PC-3 (cell line): ENCODE measurements at regions not wholly inside any gene's neighbourhood (a gene's known extent, or its start where the extent isn't known, plus 50 kb on each side); places are given as distances from the start of the nearest gene placed in this dataset.
"Not testable (repeated sequence)": the region's sequence is repeated elsewhere in the genome, so short reads cannot be mapped to it uniquely, and the experiment has no call there.

Experiments used
- ATAC-seq: fragments of 200-7000 bp; cut with Tn5 transposase; 2 replicates; pipeline ENCODE4 v1.9.1; 2020; ENCODE audit warnings: mild to moderate bottlenecking, moderate library complexity
- BruUV-seq: library from RNA; stranded (reverse); fragments of 400-500 nt; replicated peaks from 2 replicates; lab custom pipeline; 2021; lab: Mats Ljungman, UMichigan
- CTCF ChIA-PET: fragments of 300-600 bp; sonication (Branson Sonifier 250); formaldehyde crosslinking; loops from one replicate; lab custom pipeline; 2022; ENCODE audit warnings: antibody characterized with exemption; lab: Charles Lee
- POLR2A ChIA-PET: fragments of 300-600 bp; sonication (Branson Sonifier 250); formaldehyde crosslinking; loops from one replicate; lab custom pipeline; 2022; ENCODE audit warnings: antibody characterized with exemption; ENCODE audit not compliant: unreplicated experiment; lab: Charles Lee
- DNase-seq: peaks from one replicate; pipeline ENCODE4 v3.0.0-alpha.2; 2015
- H2AFZ ChIP-seq: fragments of 300-600 bp; sonication (generic); 2 replicates; pipeline ENCODE4 v1.6.0; 2016; ENCODE audit warnings: antibody characterized with exemption, low read length
- H3F3A ChIP-seq: fragments of 300-600 bp; sonication (generic); one replicate; pipeline ENCODE4 v1.6.0; 2017; ENCODE audit warnings: antibody characterized with exemption, low read length, control low read depth, mild to moderate bottlenecking; ENCODE audit not compliant: unreplicated experiment
- H3K27ac ChIP-seq: fragments of 300-600 bp; sonication (generic); 2 replicates; pipeline ENCODE4 v1.5.1; 2016; ENCODE audit warnings: mild to moderate bottlenecking, low read length
- H3K27me3 ChIP-seq: fragments of 300-600 bp; sonication (generic); 2 replicates; pipeline ENCODE4 v1.6.1; 2016; ENCODE audit warnings: low read length, mixed read lengths
- H3K36me3 ChIP-seq: fragments of 300-600 bp; sonication (generic); 2 replicates; pipeline ENCODE4 v1.6.1; 2016; ENCODE audit warnings: low read depth, mixed run types, low read length, mixed read lengths
- H3K4me1 ChIP-seq: fragments of 300-600 bp; sonication (generic); 2 replicates; pipeline ENCODE4 v1.5.1; 2016; ENCODE audit warnings: low read length; ENCODE audit not compliant: insufficient read depth
- H3K4me2 ChIP-seq: fragments of 300-600 bp; sonication (generic); 2 replicates; pipeline ENCODE4 v1.6.0; 2016; ENCODE audit warnings: low read length
- H3K4me3 ChIP-seq: fragments of 300-600 bp; sonication (generic); 2 replicates; pipeline ENCODE4 v1.5.1; 2016; ENCODE audit warnings: mild to moderate bottlenecking, low read length, mixed read lengths
- H3K79me2 ChIP-seq: fragments of 300-600 bp; sonication (generic); 2 replicates; pipeline ENCODE4 v1.6.1; 2017; ENCODE audit warnings: low read length, mixed read lengths
- H3K9ac ChIP-seq: fragments of 300-600 bp; sonication (generic); 2 replicates; pipeline ENCODE4 v1.6.0; 2016; ENCODE audit warnings: mild to moderate bottlenecking, low read length
- H3K9me2 ChIP-seq: fragments of 300-600 bp; sonication (generic); replicated peaks from 2 replicates; pipeline ENCODE4 v1.6.1; 2016; ENCODE audit warnings: mixed run types, low read length, mixed read lengths
- H3K9me3 ChIP-seq: fragments of 300-600 bp; sonication (generic); 2 replicates; pipeline ENCODE4 v1.6.1; 2016; ENCODE audit warnings: low read length, mixed read lengths
- H4K20me1 ChIP-seq: fragments of 300-600 bp; sonication (generic); 2 replicates; pipeline ENCODE4 v1.6.1; 2016; ENCODE audit warnings: low read length, mixed read lengths
- CTCF ChIP-seq: fragments of 300-600 bp; sonication (generic); conservative IDR thresholded peaks from 2 replicates; pipeline ENCODE4 v1.5.1; 2017; ENCODE audit warnings: antibody characterized with exemption, low read depth, mild to moderate bottlenecking, low read length
- EZH2 ChIP-seq: fragments of 300-600 bp; sonication (generic); IDR thresholded peaks from one replicate; pipeline ENCODE4 v1.6.1; 2017; ENCODE audit warnings: antibody characterized with exemption, mild to moderate bottlenecking, low read length; ENCODE audit not compliant: unreplicated experiment
- EZH2phosphoT487 ChIP-seq: fragments of 300-600 bp; sonication (generic); IDR thresholded peaks from 2 replicates; pipeline ENCODE4 v1.6.1; 2018; ENCODE audit warnings: mild to moderate bottlenecking, antibody characterized with exemption, low read length, borderline replicate concordance
- intact Hi-C: fragments of 100-400 bp; cut with micrococcal nuclease; formaldehyde crosslinking; loops from 2 replicates; pipeline ENCODE4 v1.9.0; 2023

GRCh38 chr12:131397493-131398181 is 313.3 kb upstream of the SFSWAP start:
- Histone ChIP-seq H3K27me3 (no peaks in the 10 kb centered on the region), H3K4me3 (no peak overlapping the region), H3K9ac (no peak overlapping the region), H3K36me3 (no peaks in the 10 kb centered on the region), H3F3A (no peaks in the 10 kb centered on the region), H3K4me2 (no peak overlapping the region), H4K20me1 (no peaks in the 10 kb centered on the region), H3K9me3 (peaks cover 5% of the 10 kb centered on the region; the same call in 1 of the 2 replicates), H3K27ac (no peak overlapping the region), H2AFZ (no peak overlapping the region), H3K9me2 (no peaks in the 10 kb centered on the region), H3K79me2 (no peaks in the 10 kb centered on the region), H3K4me1 (no peaks in the 10 kb centered on the region)
- intact Hi-C loops: no loop called here
- no peak for ATAC-seq
- CTCF ChIA-PET: no interaction called here
- TF ChIP-seq CTCF (no peak), EZH2 (no peak), EZH2phosphoT487 (no peak)
- POLR2A ChIA-PET: no interaction called here
- no peak for DNase-seq
- BruUV-seq: no TSS peak

- ChIA-PET POLR2A (no interaction called here), CTCF (no interaction called here)
- no peak for TF ChIP-seq EZH2phosphoT487
- no peak for TF ChIP-seq EZH2
- TF ChIP-seq CTCF: no peak
- no peaks in the 10 kb centered on the region for H4K20me1 ChIP-seq
- no peak for ATAC-seq
- H3K27me3 ChIP-seq: no peaks in the 10 kb centered on the region
- intact Hi-C loops: no loop called here
- no peak overlapping the region for H3K4me2 ChIP-seq
- no TSS peak for BruUV-seq
- no peaks in the 10 kb centered on the region for H3K36me3 ChIP-seq
- no peak for DNase-seq
- no peaks in the 10 kb centered on the region for H3K4me1 ChIP-seq
- no peaks in the 10 kb centered on the region for H3K79me2 ChIP-seq
- no peak overlapping the region for H3K27ac ChIP-seq
- no peak overlapping the region for H3K4me3 ChIP-seq
- H3F3A ChIP-seq: no peaks in the 10 kb centered on the region
- H3K9me3 ChIP-seq: peaks cover 5% of the 10 kb centered on the region; the same call in 1 of the 2 replicates
- no peak overlapping the region for H3K9ac ChIP-seq
- H2AFZ ChIP-seq: no peak overlapping the region
- H3K9me2 ChIP-seq: no peaks in the 10 kb centered on the region
Measured at GRCh38 chr12:131399000-131399399, 311.9 kb upstream of the SFSWAP start.

- H3K4me1 ChIP-seq, H2AFZ ChIP-seq, H3K9ac ChIP-seq, DNase-seq, CTCF ChIA-PET, intact Hi-C loops, BruUV-seq, POLR2A ChIA-PET, H3K9me3 ChIP-seq, H3K27me3 ChIP-seq, H3K4me3 ChIP-seq, H3K79me2 ChIP-seq, H3K4me2 ChIP-seq, H3K9me2 ChIP-seq, H3K27ac ChIP-seq, H4K20me1 ChIP-seq, ATAC-seq, H3F3A ChIP-seq, H3K36me3 ChIP-seq: not testable (repeated sequence)
Measured at GRCh38 chr12:131400668-131401294, 310.1 kb upstream of the SFSWAP start.

- H3K79me2 ChIP-seq, H3F3A ChIP-seq, POLR2A ChIA-PET, H4K20me1 ChIP-seq, H3K9me3 ChIP-seq, H3K4me3 ChIP-seq, CTCF ChIA-PET, H3K9me2 ChIP-seq, BruUV-seq, H2AFZ ChIP-seq, H3K36me3 ChIP-seq, H3K9ac ChIP-seq, intact Hi-C loops, H3K4me2 ChIP-seq, H3K27me3 ChIP-seq, H3K4me1 ChIP-seq, H3K27ac ChIP-seq: not testable (repeated sequence)
- DNase-seq (peak; percentile 30), ATAC-seq (peak; percentile 83)
Measured at GRCh38 chr12:131401907-131402633, 308.8 kb upstream of the SFSWAP start.
